ENCODE measurements at regions not wholly inside any gene's neighbourhood (a gene's known extent, or its start where the extent isn't known, plus 50 kb on each side); places are given as distances from the start of the nearest gene placed in this dataset.
"Not testable (repeated sequence)": the region's sequence is repeated elsewhere in the genome, so short reads cannot be mapped to it uniquely, and the experiment has no call there.

DNA sequence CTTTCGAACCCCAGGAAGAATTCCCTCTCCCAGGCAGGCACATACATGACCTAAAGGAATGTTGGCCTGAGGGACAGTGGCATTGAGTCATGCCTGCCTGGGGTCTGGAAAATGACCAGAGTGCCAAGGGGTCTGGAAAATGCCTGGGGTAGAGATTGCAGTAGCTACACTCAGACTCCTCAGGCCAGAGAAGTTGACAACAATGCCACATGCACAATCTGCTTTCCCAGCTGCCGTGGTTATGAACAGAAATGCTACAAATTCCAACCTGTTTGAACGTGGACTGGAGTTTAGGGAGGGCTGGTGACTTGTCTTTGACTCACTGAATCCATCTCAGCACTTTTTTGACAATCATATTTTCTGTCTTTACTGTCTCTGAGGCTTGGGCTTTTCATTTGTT is 250.0 kb downstream of the ABCC12 start:
- no peak for DNase-seq (ENCODE audit: low read depth in 2 of 2)

DNA sequence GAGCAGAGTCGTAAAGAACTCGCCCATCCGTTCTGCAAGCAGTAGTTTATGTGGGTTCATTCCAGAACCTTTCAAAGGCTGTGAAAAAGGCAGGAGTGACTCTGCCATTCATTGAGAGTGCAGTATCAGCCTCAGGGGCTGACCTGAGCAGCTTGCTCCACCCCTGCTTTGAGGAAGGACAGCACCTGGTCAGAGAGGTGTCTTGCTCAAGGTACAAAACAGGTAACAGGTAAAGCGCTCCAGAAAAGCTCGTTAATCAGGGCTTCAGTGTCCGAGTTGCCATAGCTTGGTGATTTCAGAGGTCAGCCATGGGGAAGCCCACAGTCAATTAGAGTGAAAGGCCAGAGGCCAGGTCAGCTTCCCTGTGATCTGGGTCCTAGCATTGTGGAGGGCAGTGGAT is 251.1 kb downstream of the ABCC12 start:
- DNase-seq (ENCODE audit: low read depth in 2 of 2) = no peak

DNA sequence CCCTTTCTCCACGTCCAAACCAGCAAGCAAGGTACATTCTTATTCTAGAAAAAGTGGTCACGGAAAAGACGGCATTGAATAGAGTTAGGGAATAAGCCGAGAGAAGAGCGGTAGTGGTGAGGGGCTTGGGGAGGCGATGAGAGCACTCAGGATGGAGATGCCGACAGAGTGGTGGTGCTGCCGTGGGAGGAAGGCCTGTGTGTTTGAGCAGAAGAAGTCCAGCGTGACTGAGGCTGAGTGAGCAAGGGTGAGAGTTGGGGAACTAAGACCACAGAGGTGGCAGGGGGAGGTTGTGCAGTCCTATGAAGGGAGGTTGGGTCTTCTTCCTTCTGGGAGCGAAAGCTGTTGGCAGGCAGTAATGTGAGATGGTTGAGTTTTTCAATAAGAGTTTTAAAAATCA is 252.3 kb downstream of the ABCC12 start:
- DNase-seq (ENCODE audit: low read depth in 2 of 2) = no peak

DNA sequence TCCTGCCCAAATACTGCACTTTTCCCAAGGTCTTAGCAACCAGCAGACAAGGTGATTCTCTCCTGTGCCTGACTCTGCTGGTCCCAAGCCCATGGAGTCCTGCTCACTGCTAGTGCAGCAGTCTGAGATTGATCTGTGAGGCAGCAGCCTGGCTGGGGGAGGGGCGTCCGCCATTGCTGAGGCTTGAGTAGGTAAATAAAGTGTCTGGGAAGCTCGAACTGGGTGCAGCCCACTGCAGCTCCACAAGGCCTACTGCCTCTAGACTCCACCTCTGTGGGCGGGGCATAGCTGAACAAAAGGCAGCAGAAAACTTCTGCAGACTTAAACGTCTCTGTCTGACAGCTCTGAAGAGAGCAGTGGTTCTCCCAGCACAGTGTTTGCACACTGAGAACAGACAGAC is 258.7 kb downstream of the ABCC12 start:
- not testable (repeated sequence) for DNase-seq (ENCODE audit: low read depth in 2 of 2)

DNA sequence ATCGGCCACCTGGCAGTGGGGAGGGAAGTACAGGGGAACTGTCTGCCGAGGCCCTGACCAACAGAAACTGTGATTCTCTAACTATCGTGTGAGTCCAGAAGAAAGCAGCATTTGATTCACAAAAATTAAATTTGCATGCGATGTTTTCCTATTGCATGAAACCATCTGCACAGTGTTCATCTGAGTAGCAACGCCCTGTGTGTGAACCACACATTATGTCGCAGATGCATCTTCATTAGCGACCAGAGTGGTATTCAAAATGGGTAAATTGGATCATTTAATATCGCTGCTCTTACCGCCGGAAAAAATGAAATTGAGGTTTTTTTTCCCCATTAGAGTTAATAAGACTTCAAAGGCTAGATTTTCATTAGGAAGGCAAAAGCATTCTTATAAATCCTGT is 260.6 kb downstream of the ABCC12 start:
- no peak for DNase-seq (ENCODE audit: low read depth in 2 of 2)

- DNase-seq (ENCODE audit: low read depth in 2 of 2) = no peak
Observed at GRCh38 chr16:47892999-47893398, 262.8 kb downstream of the ABCC12 start.

DNA sequence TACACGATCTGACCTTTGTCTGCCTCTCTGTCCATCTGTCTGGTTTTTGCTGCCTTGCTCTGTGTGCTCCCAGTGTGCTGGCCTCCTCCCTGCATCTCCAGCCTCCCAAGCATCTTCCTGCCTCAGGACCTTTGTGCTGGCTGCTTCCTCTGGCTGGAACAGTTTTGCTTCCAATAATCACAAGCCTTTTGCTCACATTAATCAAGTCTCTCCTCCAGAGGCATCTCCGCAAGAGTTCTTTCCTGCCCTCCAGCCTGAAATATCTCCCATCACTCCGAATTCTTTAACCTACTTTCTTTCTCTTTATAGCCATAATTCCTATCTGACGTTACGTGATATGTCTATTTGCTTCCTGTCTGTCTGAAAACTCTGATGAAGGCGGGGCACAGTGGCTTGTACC is 267.1 kb downstream of the ABCC12 start:
- no peak for DNase-seq (ENCODE audit: low read depth in 2 of 2)

DNA sequence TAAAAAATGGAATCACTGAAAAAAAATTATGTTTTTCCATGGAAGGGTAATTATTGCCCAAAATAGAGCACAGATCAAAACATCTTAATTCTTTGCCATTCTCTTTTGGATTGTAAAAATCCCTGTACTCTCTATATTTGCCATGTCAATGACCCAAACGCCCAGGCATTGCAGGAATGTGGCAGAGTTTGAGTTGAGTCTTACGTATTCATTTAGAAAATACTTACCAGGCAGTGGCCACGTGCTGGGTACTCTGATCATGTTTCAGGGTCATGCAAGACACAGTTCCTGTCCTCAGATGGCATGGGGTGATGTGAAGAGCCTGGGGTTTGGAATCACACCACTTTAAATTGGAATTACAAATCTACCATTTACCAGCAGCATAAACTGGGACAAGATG is 267.7 kb downstream of the ABCC12 start:
- DNase-seq (ENCODE audit: low read depth in 2 of 2) = no peak

- DNase-seq (ENCODE audit: low read depth in 2 of 2) = no peak
Observed at GRCh38 chr16:47887496-47887895, 268.3 kb downstream of the ABCC12 start.

- DNase-seq (ENCODE audit: low read depth in 2 of 2) = no peak
Observed at GRCh38 chr16:47886631-47887415, 269.0 kb downstream of the ABCC12 start.

DNA sequence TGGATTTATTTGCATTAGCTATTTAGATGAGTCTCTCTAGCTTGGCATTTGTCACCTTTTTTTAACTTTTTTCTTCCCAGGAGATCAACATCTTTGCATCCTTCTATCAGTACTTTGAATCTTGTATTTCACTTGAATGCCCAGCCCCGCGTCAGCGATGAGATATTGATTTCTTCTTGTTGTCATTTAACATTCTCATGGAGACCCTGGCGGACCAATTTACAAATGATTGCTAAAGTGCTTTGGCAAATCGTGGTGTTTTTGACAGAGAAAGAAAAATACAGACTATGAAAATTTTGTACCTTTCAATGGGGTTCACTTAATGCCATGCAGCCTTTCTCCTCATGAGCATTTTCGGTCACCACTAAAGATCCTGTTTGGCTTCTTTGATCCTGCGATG is 269.7 kb downstream of the ABCC12 start:
- no peak for DNase-seq (ENCODE audit: low read depth in 2 of 2)

GRCh38 chr16:47885489-47885888 is 270.3 kb downstream of the ABCC12 start:
- DNase-seq (ENCODE audit: low read depth in 2 of 2) = no peak

GRCh38 chr16:47884116-47884725 is 271.6 kb downstream of the ABCC12 start:
- DNase-seq (ENCODE audit: low read depth in 2 of 2) = no peak

- no peak for DNase-seq (ENCODE audit: low read depth in 2 of 2)
Observed at GRCh38 chr16:47881574-47881973, 274.2 kb downstream of the ABCC12 start.

DNA sequence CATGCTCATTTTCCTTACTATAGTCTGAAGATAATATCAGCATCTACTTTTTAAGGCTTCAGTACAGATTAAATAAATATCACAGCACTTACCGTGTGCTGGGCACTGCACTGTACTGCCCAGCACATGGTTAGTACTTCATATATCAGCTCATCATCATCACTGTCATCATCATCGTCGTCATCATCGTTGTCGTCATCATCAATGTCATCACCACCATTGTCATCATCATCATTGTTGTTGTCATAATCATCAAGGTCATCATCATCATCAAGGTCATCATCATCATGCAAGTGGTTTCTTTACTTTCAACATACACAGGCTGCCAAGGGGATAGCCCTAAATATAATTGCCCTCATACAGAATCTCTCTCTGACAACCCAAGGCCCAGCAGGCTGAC is 275.1 kb downstream of the ABCC12 start:
- DNase-seq (ENCODE audit: low read depth in 2 of 2) = no peak

DNA sequence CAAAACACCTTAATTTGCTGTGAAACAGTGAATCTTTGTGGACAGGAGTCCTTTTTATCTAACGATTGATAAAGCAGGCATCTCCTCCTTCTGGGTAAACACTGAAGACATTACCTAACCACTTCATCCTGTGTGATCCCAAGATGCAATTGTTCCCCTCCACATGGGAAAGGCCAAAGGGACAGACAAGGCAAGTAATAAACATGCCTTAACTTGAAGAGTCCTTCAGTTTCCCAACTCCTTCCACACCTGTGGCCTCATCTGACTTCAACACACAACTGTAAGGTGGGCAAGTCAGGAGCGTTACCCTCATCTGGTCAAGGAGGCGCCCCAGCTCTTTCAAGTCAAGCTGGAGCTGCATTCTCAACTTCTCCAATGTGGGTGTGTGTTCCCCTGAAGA is 278.6 kb downstream of the ABCC12 start:
- DNase-seq (ENCODE audit: low read depth in 2 of 2) = no peak

- DNase-seq (ENCODE audit: low read depth in 2 of 2) = no peak
Observed at GRCh38 chr16:47876511-47876910, 279.3 kb downstream of the ABCC12 start.

DNA sequence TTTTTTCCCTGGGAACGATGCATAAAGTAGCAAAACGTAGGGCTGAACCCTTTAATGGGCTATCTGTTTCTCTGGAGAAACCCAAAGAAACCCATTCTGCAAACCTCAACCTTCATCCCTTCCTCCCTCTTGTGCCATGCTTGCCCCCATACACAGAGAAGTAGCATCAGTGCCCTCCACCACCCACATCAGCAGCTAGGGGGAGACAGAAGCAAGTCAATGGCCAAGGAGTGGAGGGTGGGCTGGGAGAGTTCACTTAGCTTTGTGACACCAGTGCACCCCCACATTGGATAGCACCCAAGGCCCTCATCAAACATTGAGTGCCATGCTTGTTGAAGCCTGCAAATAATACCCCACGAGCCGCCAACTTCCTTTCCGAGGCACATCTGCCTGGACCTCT is 282.4 kb downstream of the ABCC12 start:
- no peak for DNase-seq (ENCODE audit: low read depth in 2 of 2)

DNA sequence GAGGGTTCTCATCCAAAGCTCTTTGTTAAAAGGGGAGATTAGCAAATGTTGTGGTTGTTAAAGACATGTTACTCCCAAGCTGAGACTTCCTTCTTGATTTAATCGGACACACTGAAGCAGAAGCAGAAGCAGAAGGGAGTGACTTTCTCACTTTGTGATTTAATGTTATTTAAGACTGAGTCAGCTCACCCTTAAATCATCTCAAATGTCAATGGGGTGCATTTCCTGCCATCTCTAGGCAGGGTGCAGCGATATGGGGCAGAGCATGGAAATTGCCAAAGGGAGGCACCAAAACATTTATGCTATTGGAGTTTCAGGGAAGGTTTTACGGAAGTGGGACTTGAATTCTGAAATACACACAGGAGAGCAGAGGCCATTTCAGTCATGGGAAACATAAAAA is 283.6 kb downstream of the ABCC12 start:
- DNase-seq (ENCODE audit: low read depth in 2 of 2) = no peak

DNA sequence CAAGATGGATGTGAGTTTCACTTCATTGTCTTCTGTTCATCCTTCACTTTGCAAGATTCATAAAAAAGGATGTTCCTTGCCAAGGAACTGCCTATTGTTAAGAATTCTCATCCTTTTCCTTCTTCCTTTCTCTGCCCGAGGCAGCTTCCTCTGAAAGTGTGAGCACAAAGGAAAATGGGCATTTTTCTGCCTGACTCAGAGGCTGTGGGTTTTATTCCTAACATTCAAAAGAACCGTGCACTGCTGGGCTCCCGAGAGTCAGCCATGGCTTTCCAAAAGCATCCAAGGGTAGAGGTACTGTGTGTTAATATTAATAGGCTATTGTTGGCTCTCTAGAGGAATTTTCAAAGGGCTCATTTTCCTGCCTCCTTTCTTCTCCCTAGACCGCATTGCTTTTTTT is 289.4 kb downstream of the ABCC12 start:
- DNase-seq (ENCODE audit: low read depth in 2 of 2) = no peak

DNA sequence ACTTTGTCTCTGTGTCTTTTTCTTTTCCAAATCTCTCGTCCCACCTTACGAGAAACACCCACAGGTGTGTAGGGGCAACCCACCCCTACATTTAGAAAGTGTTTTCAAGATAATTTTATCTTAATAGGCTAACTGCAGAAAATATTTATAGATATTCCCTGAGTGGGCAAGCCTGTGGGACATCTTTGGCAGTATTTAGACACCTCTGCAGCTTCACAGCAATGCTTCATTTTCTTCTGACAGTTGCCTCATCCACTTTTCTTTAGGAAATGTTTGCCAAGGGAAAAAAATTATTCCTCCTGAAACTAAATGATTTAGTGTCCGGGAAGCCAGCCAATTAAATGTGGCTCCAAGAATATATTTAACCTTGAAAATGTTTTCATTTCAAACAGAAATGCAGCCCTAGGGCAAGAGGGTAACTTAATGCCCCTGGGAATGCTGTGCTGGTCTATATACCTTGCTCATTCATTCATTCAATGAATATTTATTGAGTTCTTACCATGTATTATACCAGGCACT is 290.4 kb downstream of the ABCC12 start:
- DNase-seq (ENCODE audit: low read depth in 2 of 2) = no peak

DNA sequence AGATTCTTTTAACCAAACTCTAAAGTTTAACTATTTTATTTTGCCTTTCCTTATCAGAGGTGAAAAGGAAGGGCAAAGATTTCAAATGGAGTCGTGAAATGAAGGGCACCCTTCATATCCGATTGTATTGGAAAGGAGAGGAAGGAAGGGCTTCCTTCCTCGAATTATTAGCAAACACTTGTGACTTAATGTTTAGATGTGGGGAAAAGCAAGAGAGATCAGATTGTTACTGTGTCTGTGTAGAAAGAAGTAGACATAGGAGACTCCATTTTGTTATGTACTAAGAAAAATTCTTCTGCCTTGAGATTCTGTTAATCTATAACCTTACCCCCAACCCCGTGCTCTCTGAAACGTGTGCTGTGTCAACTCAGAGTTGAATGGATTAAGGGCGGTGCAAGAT is 291.5 kb downstream of the ABCC12 start:
- not testable (repeated sequence) for DNase-seq (ENCODE audit: low read depth in 2 of 2)

DNA sequence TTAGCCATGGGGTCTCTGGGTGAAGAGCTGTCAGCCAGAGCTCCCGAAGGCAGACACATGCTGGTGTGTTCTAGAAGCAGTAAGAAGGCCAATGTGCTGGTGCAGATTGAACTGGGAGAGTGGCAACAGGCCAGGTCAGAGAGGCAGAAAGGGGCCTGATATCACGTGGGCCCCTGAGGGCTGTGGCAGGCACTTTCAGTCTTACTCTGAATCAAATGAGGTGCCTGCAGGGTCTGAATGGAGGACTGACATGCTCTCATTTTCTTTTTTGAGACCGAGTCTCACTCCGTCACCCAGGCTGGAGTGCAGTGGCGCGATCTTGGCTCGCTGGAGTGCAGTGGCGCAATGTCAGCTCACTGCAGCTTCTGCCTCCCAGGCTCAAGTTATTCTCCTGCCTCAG is 293.8 kb downstream of the ABCC12 start:
- no peak for DNase-seq (ENCODE audit: low read depth in 2 of 2)
